Epithelial cell of esophagus (primary cell): ENCODE measurements at regions not wholly inside any gene's neighbourhood (a gene's known extent, or its start where the extent isn't known, plus 50 kb on each side); places are given as distances from the start of the nearest gene placed in this dataset.
"Not testable (repeated sequence)": the region's sequence is repeated elsewhere in the genome, so short reads cannot be mapped to it uniquely, and the experiment has no call there.

Experiments used
- DNase-seq: peaks from one replicate; pipeline ENCODE4 v3.0.0; 2010; ENCODE audit warnings: low read depth
- H3K4me3 ChIP-seq: 2 replicates; pipeline ENCODE4 v1.5.1; 2011; ENCODE audit warnings: mild to moderate bottlenecking, low read length, control low read depth
- CTCF ChIP-seq: IDR thresholded peaks from 2 replicates; pipeline ENCODE4 v1.5.1; 2011; ENCODE audit warnings: low read depth, mild to moderate bottlenecking, low read length, control low read depth, inconsistent platforms; ENCODE audit not compliant: insufficient read depth; ENCODE audit errors: missing control alignments

GRCh38 chr1:98288494-98288893 is 367.7 kb upstream of the DPYD start:
- no peak overlapping the region for H3K4me3 ChIP-seq
- TF ChIP-seq CTCF = no peak
- DNase-seq = no peak

GRCh38 chr1:98287626-98288025 is 366.8 kb upstream of the DPYD start:
- no peak for TF ChIP-seq CTCF

GRCh38 chr1:98286656-98287055 is 365.8 kb upstream of the DPYD start:
- TF ChIP-seq CTCF = no peak

More at GRCh38 chr1:98287626-98288025, 366.8 kb upstream of the DPYD start:
- peak; percentile 44 for DNase-seq
- H3K4me3 ChIP-seq = no peak overlapping the region

GRCh38 chr1:98285286-98285685 is 364.5 kb upstream of the DPYD start:
- not testable (repeated sequence) for H3K4me3 ChIP-seq, DNase-seq

More at GRCh38 chr1:98286656-98287055, 365.8 kb upstream of the DPYD start:
- no peak overlapping the region for H3K4me3 ChIP-seq
- no peak for DNase-seq

- DNase-seq = no peak
- TF ChIP-seq CTCF = no peak
- H3K4me3 ChIP-seq = no peak overlapping the region
Observed at GRCh38 chr1:98280049-98280448, 359.2 kb upstream of the DPYD start.

GRCh38 chr1:98278055-98278454 is 357.2 kb upstream of the DPYD start:
- no peak for TF ChIP-seq CTCF
- DNase-seq = peak; percentile 71

GRCh38 chr1:98277118-98277517 is 356.3 kb upstream of the DPYD start:
- H3K4me3 ChIP-seq = no peak overlapping the region
- TF ChIP-seq CTCF = no peak
- DNase-seq = peak; percentile 71

More at GRCh38 chr1:98278055-98278454, 357.2 kb upstream of the DPYD start:
- no peak overlapping the region for H3K4me3 ChIP-seq
